Adrenal gland (tissue), 9 donors: ENCODE measurements at regions not wholly inside any gene's neighbourhood (a gene's known extent, or its start where the extent isn't known, plus 50 kb on each side); places are given as distances from the start of the nearest gene placed in this dataset.

Experiments
- DNase-seq, 7 donors: peaks; one replicate each; pipeline ENCODE4 v3.0.0-alpha.2; 2019 to 2020
- H3K27ac ChIP-seq, 5 donors: fragments of 200-600 bp; sonication (generic) in 4 of 5; 1 replicate in 3 of 5; 2 replicates in 2 of 5; pipeline versions ENCODE4 v1.5.1 to v1.8.0; 2016 to 2020; ENCODE audit warnings: mild to moderate bottlenecking in 1 of 5
- H3K27me3 ChIP-seq: fragments of 200-600 bp; 2 replicates; pipeline ENCODE4 v1.8.0; 2021
- H3K36me3 ChIP-seq, 2 donors: fragments of 200-600 bp; replicated peaks in 1 of 2; 1 replicate in 1 of 2; 2 replicates in 1 of 2; pipeline versions ENCODE4 v1.5.1 to v1.8.0; 2018 to 2022
- H3K4me1 ChIP-seq, 2 donors: fragments of 200-600 bp; replicated peaks in 1 of 2; 1 replicate in 1 of 2; 2 replicates in 1 of 2; pipeline versions ENCODE4 v1.5.1 to v1.8.0; 2018 to 2021
- H3K4me3 ChIP-seq, 4 donors: fragments of 200-600 bp; sonication (generic) in 3 of 4; one replicate each; pipeline ENCODE4 v1.5.1; 2016 to 2018
- H3K9me3 ChIP-seq, 3 donors: fragments of 200-600 bp; sonication (generic) in 1 of 3; replicated peaks in 1 of 3; 1 replicate in 2 of 3; 2 replicates in 1 of 3; pipeline versions ENCODE4 v1.5.1 to v1.8.0; 2016 to 2021
- CTCF ChIP-seq, 6 experiments: fragments of 450-650 bp in 4 of 6; fragments of 200-600 bp in 2 of 6; sonication (generic) in 1 of 6; IDR thresholded peaks; 1 replicate in 5 of 6; 2 replicates in 1 of 6; pipeline versions ENCODE4 v1.5.1 to v1.8.0; 2016 to 2021; ENCODE audit warnings: antibody characterized with exemption in 6 of 6, mild to moderate bottlenecking in 2 of 6, moderate library complexity in 1 of 6
- POLR2A ChIP-seq, 2 donors: fragments of 450-650 bp; IDR thresholded peaks; one replicate each; pipeline ENCODE4 v1.6.1; 2017; ENCODE audit warnings: antibody characterized with exemption in 2 of 2, mild to moderate bottlenecking in 2 of 2, moderate library complexity in 1 of 2
- WGBS, 4 donors: extraction: QIAGEN DNeasy Blood & Tissue Kit in 2 of 4; methylation state at CpG; one replicate each; pipeline versions ENCODE4 v1.1.5 to v1.1.7; 2013 to 2017; 5-methylcytosine and 5-hydroxymethylcytosine counted together
- intact Hi-C, 2 donors: fragments of 100-400 bp; cut with DNase I; formaldehyde crosslinking; loops; one replicate each; pipeline versions ENCODE4 v1.14.1 to v1.15.0; 2022 to 2023
- donor health status: healthy with polysubstance abuse.
- donor health status: Bipolar disorder and iron deficiency.
- donor health status: DM: yes; HTN: yes; CAD: no.
- donor health status: DM: no; HTN: no; CAD: no.
- donor health status: DM: no; HTN: no; CAD: no.

- no peak for DNase-seq
- intact Hi-C loops: loop anchor here in 1 of 2 donors (5.0 kb wide), 1 partner anchor 171 kb away; no protein-coding TSS in a partner anchor
- Histone ChIP-seq H3K36me3 (no peaks in the 10 kb centered on the region), H3K4me1 (no peaks in the 10 kb centered on the region), H3K9me3 (no peaks in the 10 kb centered on the region), H3K27me3 (no peaks in the 10 kb centered on the region), H3K27ac (no peak overlapping the region), H3K4me3 (no peak overlapping the region)
- TF ChIP-seq POLR2A (IDR thresholded peaks at IDR 0.05): no peak
- TF ChIP-seq CTCF (IDR thresholded peaks at IDR 0.05): no peak
These were observed 49.8 kb downstream of the PLCE1 start for GRCh38 chr10:94043431-94043990.

- intact Hi-C loops: no loop called here
- no peak for TF ChIP-seq CTCF (IDR thresholded peaks at IDR 0.05)
- TF ChIP-seq POLR2A (IDR thresholded peaks at IDR 0.05): no peak
- H3K36me3 ChIP-seq: no peaks in the 10 kb centered on the region
- no peaks in the 10 kb centered on the region for H3K9me3 ChIP-seq
- no peak for DNase-seq
- no peak overlapping the region for H3K27ac ChIP-seq
- H3K4me3 ChIP-seq: no peak overlapping the region
- H3K27me3 ChIP-seq: no peaks in the 10 kb centered on the region
- H3K4me1 ChIP-seq: no peaks in the 10 kb centered on the region
- 22 to 33% (median 30%) methylated on average over 1 of the region's 1 CpG for WGBS, 4 donors
These were observed 52.4 kb downstream of the PLCE1 start for GRCh38 chr10:94046098-94046497.

DNA sequence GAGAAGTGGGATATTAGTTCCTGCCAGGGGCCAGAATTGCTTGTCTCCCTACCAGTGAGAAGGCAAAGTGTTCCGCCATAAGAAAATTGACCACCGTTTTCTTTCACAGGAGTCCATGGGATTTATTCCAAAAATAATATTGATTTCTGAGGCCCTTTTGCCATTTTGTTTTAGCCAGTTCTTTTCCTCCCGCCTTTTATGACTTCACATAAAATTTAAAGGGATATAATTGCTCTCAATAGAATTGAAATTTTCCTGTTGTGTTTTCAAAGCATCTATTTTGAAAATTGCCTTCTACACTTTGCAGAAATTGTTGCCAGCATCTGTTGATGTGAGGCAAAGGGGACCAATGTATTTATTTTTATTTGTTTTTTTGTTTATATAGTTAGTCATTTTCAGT is 53.6 kb downstream of the PLCE1 start:
- no peak for DNase-seq
- H3K4me3 ChIP-seq: no peak overlapping the region
- H3K27me3 ChIP-seq: no peaks in the 10 kb centered on the region
- no peaks in the 10 kb centered on the region for H3K36me3 ChIP-seq
- TF ChIP-seq POLR2A (IDR thresholded peaks at IDR 0.05) (no peak), CTCF (IDR thresholded peaks at IDR 0.05) (no peak)
- H3K4me1 ChIP-seq: no peaks in the 10 kb centered on the region
- no peaks in the 10 kb centered on the region for H3K9me3 ChIP-seq
- 70 to 78% (median 74%) methylated on average over 3 of the region's 3 CpGs for WGBS, 4 donors
- intact Hi-C loops: no loop called here
- H3K27ac ChIP-seq: no peak overlapping the region

DNA sequence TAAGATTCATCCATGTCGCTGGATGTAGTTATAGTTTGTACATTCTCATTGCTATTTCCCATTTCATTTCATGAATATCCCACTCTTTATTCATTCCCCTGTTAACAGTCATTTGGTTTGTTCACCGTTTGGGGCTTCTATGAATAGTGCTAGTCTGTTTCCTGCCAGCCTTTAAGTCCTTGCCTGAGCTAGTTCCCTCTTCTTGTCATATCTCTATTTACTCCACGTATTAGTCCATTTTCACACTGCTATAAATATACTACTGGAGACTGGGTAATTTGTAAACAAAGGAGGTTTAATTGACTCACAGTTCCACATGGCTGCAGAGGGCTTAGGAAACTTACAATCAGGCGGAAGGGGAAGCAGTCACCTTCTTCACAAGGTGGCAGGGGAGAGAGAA is 56.2 kb downstream of the PLCE1 start:
- intact Hi-C loops: no loop called here
- H3K27ac ChIP-seq: no peak overlapping the region
- WGBS, 4 donors: 65 to 70% (median 66%) methylated on average over 4 of the region's 4 CpGs
- H3K4me3 ChIP-seq: no peak overlapping the region
- H3K36me3 ChIP-seq: no peaks in the 10 kb centered on the region
- no peak for TF ChIP-seq POLR2A (IDR thresholded peaks at IDR 0.05)
- no peak for TF ChIP-seq CTCF (IDR thresholded peaks at IDR 0.05)
- no peaks in the 10 kb centered on the region for H3K4me1 ChIP-seq
- H3K27me3 ChIP-seq: no peaks in the 10 kb centered on the region
- H3K9me3 ChIP-seq: no peaks in the 10 kb centered on the region
- DNase-seq: no peak
